IPS-15b (cell line): ENCODE measurements at regions not wholly inside any gene's neighbourhood (a gene's known extent, or its start where the extent isn't known, plus 50 kb on each side); places are given as distances from the start of the nearest gene placed in this dataset.

Source experiments
- H3K27me3 ChIP-seq: one replicate; pipeline ENCODE4 v1.6.1; 2013; ENCODE audit warnings: low read length; ENCODE audit not compliant: control insufficient read depth, insufficient read depth
- H3K36me3 ChIP-seq: one replicate; pipeline ENCODE4 v1.6.1; 2013; ENCODE audit warnings: low read length; ENCODE audit not compliant: control insufficient read depth, insufficient read depth
- H3K4me1 ChIP-seq: one replicate; pipeline ENCODE4 v1.6.1; 2013; ENCODE audit warnings: mild to moderate bottlenecking, low read length; ENCODE audit not compliant: control insufficient read depth, insufficient read depth
- H3K4me3 ChIP-seq: one replicate; pipeline ENCODE4 v1.5.1; 2013; ENCODE audit warnings: low read depth, low read length
- H3K9ac ChIP-seq: one replicate; pipeline ENCODE4 v1.6.1; 2013; ENCODE audit warnings: low read depth, mild to moderate bottlenecking, low read length
- H3K9me3 ChIP-seq: one replicate; pipeline ENCODE4 v1.6.1; 2013; ENCODE audit warnings: mild to moderate bottlenecking, low read length; ENCODE audit not compliant: control insufficient read depth, insufficient read depth

- Histone ChIP-seq H3K36me3 (no peaks in the 10 kb centered on the region), H3K27me3 (no peaks in the 10 kb centered on the region), H3K9me3 (no peaks in the 10 kb centered on the region), H3K9ac (no peak overlapping the region), H3K4me3 (no peak overlapping the region), H3K4me1 (no peaks in the 10 kb centered on the region)
Observed at GRCh38 chr9:106432631-106433030, 430.3 kb upstream of the ZNF462 start.

- Histone ChIP-seq H3K9me3 (no peaks in the 10 kb centered on the region), H3K9ac (no peak overlapping the region), H3K36me3 (no peaks in the 10 kb centered on the region), H3K4me3 (no peak overlapping the region), H3K4me1 (no peaks in the 10 kb centered on the region), H3K27me3 (no peaks in the 10 kb centered on the region)
Observed at GRCh38 chr9:106438928-106439327, 424.0 kb upstream of the ZNF462 start.

- Histone ChIP-seq H3K4me1 (no peaks in the 10 kb centered on the region), H3K4me3 (no peak overlapping the region), H3K9me3 (no peaks in the 10 kb centered on the region), H3K27me3 (no peaks in the 10 kb centered on the region), H3K9ac (no peak overlapping the region), H3K36me3 (no peaks in the 10 kb centered on the region)
Observed at GRCh38 chr9:106441283-106441682, 421.7 kb upstream of the ZNF462 start.

GRCh38 chr9:106443520-106443919, 419.4 kb upstream of the ZNF462 start:
- H3K4me3 ChIP-seq: no peak overlapping the region
- H3K36me3 ChIP-seq: no peaks in the 10 kb centered on the region
- H3K27me3 ChIP-seq: no peaks in the 10 kb centered on the region
- no peaks in the 10 kb centered on the region for H3K9me3 ChIP-seq
- H3K4me1 ChIP-seq: no peaks in the 10 kb centered on the region
- H3K9ac ChIP-seq: no peak overlapping the region

GRCh38 chr9:106445107-106445506, 417.9 kb upstream of the ZNF462 start:
- Histone ChIP-seq H3K4me3 (no peak overlapping the region), H3K36me3 (no peaks in the 10 kb centered on the region), H3K9me3 (no peaks in the 10 kb centered on the region), H3K4me1 (no peaks in the 10 kb centered on the region), H3K9ac (no peak overlapping the region), H3K27me3 (no peaks in the 10 kb centered on the region)

- Histone ChIP-seq H3K9ac (no peak overlapping the region), H3K27me3 (no peaks in the 10 kb centered on the region), H3K9me3 (no peaks in the 10 kb centered on the region), H3K36me3 (no peaks in the 10 kb centered on the region), H3K4me3 (no peak overlapping the region), H3K4me1 (no peaks in the 10 kb centered on the region)
Observed at GRCh38 chr9:106449336-106449927, 413.5 kb upstream of the ZNF462 start.

- no peak overlapping the region for H3K4me3 ChIP-seq
- H3K9ac ChIP-seq: no peak overlapping the region
- H3K36me3 ChIP-seq: no peaks in the 10 kb centered on the region
- H3K9me3 ChIP-seq: no peaks in the 10 kb centered on the region
- no peaks in the 10 kb centered on the region for H3K27me3 ChIP-seq
- H3K4me1 ChIP-seq: no peaks in the 10 kb centered on the region
Observed at GRCh38 chr9:106450549-106450948, 412.4 kb upstream of the ZNF462 start.

GRCh38 chr9:106451223-106451622, 411.7 kb upstream of the ZNF462 start:
- Histone ChIP-seq H3K27me3 (no peaks in the 10 kb centered on the region), H3K9me3 (no peaks in the 10 kb centered on the region), H3K4me3 (no peak overlapping the region)

GRCh38 chr9:106456581-106456980, 406.4 kb upstream of the ZNF462 start:
- no peak overlapping the region for H3K9ac ChIP-seq

More at GRCh38 chr9:106451223-106451622, 411.7 kb upstream of the ZNF462 start:
- Histone ChIP-seq H3K36me3 (no peaks in the 10 kb centered on the region), H3K4me1 (no peaks in the 10 kb centered on the region), H3K9ac (no peak overlapping the region)

GRCh38 chr9:106467113-106467864, 395.7 kb upstream of the ZNF462 start:
- Histone ChIP-seq H3K36me3 (no peaks in the 10 kb centered on the region), H3K4me3 (no peak overlapping the region), H3K9ac (no peak overlapping the region), H3K27me3 (no peaks in the 10 kb centered on the region), H3K9me3 (no peaks in the 10 kb centered on the region), H3K4me1 (peaks cover 3% of the 10 kb centered on the region)

More at GRCh38 chr9:106456581-106456980, 406.4 kb upstream of the ZNF462 start:
- no peak overlapping the region for H3K4me3 ChIP-seq
- H3K9me3 ChIP-seq: no peaks in the 10 kb centered on the region
- H3K27me3 ChIP-seq: no peaks in the 10 kb centered on the region
- H3K4me1 ChIP-seq: peaks cover 3% of the 10 kb centered on the region
- H3K36me3 ChIP-seq: no peaks in the 10 kb centered on the region

GRCh38 chr9:106467865-106468164, 395.2 kb upstream of the ZNF462 start:
- Histone ChIP-seq H3K9ac (no peak overlapping the region), H3K27me3 (no peaks in the 10 kb centered on the region), H3K4me3 (no peak overlapping the region), H3K9me3 (no peaks in the 10 kb centered on the region), H3K4me1 (peaks cover 3% of the 10 kb centered on the region), H3K36me3 (no peaks in the 10 kb centered on the region)

- no peak overlapping the region for H3K9ac ChIP-seq
Observed at GRCh38 chr9:106468431-106468830, 394.5 kb upstream of the ZNF462 start.

More at GRCh38 chr9:106468431-106468830, 394.5 kb upstream of the ZNF462 start:
- Histone ChIP-seq H3K4me1 (peaks cover 3% of the 10 kb centered on the region), H3K9me3 (no peaks in the 10 kb centered on the region), H3K4me3 (no peak overlapping the region), H3K36me3 (no peaks in the 10 kb centered on the region), H3K27me3 (no peaks in the 10 kb centered on the region)
